ENCODE measurements at regions not wholly inside any gene's neighbourhood (a gene's known extent, or its start where the extent isn't known, plus 50 kb on each side); places are given as distances from the start of the nearest gene placed in this dataset.

DNA sequence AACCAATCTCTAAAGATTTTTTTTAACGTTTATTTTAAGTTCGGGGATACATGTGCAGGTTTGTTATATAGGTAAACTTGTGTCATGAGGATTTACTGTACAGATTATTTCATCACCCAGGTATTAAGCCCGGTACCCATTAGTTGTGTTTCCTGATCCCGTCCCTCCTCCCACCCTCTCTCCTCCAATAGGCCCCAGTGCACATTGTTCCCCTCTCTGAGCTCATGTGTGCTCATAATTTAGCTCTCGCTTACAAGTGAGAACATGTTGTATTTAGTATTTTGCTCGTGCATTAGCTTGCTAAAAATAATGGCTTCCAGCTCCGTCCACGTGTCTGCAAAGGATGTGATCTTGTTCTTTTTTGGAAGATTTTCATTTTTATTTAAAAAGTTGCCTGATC is 2309.4 kb upstream of the AGA start:
- DNase-seq, result no peak

DNA sequence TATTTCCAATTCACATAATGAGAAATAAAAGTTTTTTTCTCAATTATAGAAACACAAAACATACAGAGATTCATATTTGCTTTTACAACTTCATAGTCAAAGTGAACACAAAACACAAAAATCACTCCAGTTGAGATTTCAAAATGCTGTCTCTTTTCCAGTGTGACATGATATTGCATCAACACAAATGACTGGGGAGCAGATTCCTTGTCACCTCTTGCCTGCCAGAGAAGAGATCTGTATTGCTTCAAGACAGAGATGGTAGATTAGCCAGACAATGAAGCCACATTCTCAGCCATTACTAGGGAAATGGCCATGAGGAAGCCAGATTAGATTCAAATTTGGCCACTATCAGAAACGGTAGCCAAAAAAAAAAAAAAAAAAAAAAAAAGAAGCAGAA is 2313.1 kb upstream of the AGA start:
- DNase-seq, result no peak

DNA sequence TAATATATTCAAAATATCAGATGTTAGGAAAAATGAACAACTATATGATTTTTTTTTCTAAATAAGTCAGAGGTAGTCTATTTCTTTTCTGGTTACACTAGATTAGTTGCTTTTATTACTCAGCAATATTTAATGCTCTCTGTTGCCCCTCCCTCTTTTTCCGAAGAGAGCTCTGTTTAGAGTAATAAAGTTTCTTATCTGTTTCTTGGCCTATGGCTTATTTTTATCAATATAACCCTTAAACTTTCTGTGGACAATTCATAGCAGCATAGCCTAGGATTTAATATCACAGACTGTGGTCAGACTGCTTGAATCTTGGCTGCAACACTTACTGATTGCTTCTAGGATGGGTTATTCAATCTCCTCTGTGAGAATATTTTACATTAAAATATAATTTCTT is 2315.4 kb upstream of the AGA start:
- DNase-seq, result no peak

DNA sequence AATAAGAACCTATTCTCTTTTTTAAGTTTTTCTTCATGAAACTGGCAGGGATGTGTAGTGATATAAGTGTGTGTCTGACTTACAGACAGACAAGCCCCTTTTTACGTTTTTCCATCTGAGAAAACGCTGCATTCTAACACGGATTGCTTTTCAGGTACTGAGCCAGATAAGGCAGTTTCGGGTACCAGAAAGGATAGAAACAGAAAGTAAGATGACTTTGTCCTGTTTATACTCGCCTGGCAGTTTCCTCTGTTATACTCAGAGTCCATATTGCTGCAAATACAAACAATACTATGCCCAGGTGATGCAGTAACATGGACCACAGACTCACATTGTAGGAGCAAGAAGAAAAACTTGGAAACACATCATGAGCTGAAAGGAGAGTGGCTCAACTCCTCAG is 2320.6 kb upstream of the AGA start:
- no peak for DNase-seq

DNA sequence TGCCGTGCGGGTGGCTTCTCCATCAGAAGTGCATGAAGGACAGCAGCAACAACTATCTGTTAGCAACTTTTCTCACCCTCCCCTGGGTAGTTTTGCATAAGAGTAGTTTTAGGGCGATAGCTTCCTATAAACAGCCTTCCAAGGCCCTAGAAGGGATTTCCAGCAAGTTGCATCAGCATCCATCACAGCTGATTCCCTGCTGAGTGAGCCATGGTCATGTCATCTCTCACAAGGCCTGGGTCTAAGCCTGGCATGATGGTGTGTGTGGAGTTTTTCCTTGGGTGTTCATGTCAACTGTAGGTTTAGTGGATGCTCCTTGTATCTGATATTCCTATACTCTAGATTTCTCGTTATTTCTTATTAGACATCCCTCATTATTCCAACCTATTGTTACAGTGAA is 2324.7 kb upstream of the AGA start:
- no peak for DNase-seq

DNA sequence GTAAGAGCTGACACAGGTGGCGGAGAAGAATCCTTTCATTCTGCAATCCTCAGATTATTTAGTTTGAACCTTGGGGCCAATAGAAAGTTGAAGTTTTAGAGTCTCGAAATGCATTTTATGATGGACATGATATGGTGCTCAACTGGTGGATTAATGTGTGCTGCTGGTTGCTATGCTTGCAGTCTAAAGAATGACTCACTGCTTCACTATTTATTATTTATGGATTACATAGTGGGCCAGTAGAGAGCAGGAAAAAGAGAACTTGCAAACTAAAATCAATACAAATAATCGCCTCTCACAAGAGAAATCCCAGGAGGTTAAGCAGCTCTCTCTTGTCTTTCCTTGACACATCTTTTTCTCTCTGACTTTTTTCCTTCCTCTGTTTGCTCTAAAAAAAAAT is 2326.8 kb upstream of the AGA start:
- no peak for DNase-seq

DNA sequence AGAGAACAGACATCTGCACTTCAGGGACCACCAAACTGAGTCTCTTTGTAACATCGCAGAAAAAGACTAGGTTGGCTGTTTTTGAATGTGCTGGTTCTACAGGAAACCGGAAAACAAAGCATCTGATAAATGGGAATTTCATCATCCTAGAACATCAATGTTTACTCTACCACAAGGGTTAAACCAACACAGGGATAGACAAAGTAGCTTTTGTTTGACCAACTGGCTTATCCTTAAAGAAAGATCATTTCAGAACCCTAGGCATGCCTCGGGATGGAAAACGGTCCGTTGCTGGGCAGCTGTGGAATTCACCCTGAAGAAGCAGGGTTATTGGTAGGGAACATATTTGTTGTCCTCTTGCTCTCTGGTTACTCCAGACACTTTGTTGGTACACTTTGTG is 2355.5 kb upstream of the AGA start:
- DNase-seq, result no peak

DNA sequence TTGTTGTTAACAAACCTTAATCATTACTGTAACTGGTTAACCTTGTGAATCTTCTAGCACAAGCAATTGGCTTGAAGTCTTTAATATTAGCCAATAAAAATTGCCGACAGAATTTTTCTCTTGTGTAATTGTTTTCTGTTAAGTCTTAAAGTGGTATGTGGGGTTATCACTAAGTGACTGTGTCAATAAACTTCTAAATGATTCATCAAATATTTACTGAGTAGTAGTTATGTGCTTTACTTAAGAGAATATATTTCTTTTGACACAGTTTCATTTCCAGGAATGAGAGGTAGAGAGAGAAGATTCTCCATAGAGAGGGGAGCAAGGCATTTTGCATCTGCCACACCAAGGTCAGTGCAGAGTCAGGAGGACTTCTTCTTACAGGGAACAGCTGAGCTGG is 2361.6 kb upstream of the AGA start:
- DNase-seq, result no peak

DNA sequence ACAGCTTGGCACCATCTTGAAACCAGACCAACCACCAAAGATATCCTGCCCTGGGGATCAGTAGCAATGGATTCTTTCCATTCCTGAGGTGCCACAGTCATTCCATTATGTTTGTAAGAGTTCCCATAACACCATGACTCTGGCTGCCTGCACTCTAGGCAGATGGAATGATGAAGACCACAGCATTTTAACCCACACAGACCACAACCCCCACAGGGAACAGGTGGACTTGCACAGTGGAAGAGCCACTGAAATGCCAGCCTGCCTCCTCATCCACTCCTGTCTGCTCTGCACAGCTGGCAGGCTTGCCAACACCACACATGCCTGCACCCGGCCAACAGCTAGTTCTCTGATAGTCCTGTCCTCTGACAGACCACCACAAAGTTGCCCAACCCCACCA is 2362.2 kb upstream of the AGA start:
- no peak for DNase-seq

DNA sequence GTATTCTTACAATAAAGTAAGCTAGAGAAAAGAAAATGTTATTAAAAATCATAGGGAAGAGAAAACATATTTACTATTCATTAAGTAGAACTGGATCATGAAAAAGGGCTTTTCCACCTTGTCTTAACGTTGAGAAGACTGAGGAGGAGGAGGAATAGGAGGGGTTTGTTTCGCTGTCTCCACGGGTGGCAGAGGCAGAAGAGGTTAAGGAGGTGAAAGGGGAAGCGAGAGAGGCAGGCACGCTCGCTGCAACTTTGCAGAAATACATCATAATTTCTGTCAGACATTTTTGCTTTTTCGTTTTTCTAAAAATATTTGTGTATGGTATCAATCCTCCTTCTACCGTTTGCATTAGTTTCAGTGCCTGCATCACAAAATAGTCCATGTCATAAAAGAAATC is 2375.1 kb upstream of the AGA start:
- DNase-seq, result no peak

DNA sequence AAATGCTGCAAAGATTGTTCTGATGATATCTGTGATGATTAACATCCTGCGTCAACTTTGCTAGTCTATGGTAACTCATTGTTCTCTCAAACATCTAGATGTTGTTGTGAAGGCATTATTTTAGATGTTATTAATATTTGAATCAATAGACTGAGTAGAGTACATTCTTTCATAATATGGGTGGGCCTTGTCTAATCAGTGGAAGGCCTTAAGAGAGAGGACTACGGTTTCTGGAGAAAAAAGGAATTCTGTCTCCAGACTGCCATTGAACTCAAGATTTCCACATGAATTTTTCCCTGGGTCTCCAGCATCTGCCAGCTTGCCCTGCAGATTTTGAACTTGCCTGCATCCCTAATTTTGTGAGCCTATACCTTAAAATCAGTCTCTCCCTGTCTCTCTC is 2381.1 kb upstream of the AGA start:
- no peak for DNase-seq

DNA sequence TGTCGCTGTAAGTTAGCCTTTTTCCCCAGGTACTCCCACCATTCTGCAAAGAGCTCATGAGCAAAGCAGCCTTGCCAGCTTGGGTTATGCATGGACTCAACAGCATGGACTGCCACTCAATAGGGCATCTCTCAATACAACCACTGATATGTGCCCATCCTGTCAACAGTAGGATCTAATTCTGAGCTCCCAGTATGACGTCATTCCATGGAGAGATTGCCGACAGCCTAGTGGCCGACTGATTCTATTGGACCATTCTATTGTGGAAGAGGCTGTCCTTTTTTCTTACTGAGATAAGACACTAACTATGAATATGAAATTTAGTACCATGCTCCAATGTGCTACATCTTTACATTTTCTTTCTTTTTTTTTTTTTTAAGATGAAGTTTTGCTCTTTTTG is 2389.0 kb upstream of the AGA start:
- no peak for DNase-seq

DNA sequence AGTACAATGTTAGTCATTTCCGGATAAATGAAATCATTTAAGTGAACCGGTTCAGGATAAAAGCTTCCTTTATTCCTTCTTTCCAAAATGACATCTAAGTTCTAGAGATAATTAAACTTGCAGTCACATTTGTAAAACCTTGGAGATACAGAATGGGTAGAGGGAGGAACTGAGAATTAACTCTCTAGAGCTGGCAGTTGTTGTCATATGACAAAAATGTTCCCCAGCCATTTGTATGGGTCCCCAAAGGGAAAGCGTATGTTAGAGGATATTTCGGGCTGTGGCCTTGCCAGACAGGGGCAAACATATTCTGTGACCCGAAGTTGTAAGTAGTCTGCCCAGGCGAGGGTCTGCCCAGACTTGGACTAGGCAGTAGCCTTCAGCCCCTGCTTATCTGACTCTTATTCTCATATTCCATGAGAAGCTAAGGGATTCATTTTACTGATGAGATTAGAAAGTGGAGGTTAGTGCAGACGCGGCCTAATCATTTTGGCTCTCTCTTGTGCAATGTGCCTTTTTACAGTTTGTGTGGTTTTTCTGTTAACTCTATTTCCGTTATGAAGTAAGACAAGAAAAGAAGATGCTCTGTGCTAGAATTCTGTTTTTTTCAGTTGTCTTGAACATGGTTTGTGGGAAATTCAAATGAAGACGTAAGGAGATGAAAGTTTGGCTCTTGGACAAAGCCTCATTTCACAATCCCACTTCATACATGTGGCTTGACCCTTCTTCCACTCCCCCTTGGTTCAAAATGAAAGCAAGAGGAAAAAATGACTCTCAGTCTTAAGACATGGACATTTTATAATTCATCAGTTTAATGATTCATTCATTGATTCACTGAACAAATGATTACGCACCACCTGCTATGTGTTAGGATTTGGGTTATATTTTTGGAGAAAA is 2394.2 kb upstream of the AGA start:
- peak in 1 of 3 donors; percentile 19 for DNase-seq

DNA sequence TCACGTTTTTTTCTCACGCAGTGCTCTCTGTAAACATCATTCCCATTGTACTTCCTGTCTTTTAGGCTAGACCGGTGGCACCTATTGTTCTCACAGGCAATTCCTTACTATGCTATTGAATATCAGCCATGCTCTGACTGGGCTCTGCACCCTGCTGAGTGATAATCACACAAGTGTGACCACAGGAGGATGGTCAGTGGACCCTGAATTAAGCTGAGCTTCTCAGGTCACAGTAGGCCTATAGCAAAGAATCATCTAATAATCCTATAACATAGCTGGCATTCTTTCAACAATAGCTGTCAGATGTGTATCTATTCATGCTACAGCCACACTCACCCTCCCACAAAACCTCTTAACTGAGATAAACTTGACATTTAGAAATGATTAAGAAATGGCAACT is 2399.8 kb upstream of the TENM3 start:
- DNase-seq, result no peak

DNA sequence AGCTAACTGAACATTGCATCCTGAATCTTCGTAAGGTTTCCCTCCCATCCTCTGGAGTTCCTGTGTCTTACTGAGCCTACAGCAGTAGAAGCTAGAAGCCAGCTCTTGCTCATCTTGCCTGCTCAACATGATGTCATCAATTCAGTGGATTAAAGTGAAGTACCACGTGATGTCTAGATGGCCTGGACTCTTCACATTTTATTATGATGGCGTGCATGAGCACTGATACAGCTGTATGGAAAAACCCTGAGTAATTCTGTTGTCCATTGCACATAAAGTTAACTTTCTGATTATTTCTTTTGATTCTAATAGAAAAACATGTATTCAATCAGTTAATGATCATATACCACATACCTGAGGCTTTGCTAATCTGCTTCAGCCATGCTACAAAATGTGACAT is 2387.7 kb upstream of the TENM3 start:
- DNase-seq, result no peak

DNA sequence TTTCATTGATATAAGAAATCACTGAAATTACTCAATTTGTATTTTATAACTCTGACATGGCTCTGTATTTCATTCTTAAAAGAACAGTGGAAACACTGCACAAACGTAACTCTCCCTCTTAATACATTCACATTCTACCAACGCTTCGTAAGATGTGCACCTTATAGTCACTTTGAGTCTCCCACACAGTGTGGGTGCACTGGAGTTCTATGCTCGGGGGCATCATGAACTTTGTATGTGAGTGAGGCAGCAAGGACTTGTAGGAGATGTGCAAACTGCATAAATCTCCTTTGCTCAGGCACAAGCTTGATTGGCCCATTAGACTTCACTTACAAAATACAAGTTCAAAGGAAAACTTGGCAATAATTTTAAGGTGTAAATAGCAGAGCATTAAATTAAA is 2385.0 kb upstream of the TENM3 start:
- DNase-seq, result no peak

DNA sequence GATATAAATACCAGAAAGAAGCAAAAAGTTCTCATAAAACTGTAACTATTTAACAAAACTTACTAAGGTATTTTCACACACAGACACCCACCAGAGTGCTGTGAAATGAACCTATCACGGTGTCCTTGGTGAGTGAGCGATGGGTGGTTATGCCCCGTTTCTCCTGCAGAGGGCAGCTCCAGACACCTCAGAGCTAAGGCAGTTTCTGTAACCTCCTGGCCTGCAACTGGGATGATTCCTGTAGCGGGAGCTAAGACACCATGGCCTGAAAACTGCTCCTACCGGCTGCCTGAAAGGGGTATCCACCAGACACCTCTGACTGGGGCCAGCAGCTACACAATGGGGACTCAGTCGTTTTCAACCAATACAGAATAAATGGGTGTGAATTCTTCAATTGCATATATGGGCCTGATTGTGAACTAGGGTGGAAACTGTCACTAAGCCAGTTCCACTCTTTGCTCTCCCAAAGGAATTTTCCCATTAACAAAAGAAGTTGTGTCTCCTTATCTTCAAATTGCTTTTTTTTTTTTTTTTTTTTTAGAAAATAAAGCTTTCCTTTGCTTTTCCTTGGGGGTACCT is 2375.8 kb upstream of the TENM3 start:
- DNase-seq, result peak; percentile 46 to 52 (median 47)

DNA sequence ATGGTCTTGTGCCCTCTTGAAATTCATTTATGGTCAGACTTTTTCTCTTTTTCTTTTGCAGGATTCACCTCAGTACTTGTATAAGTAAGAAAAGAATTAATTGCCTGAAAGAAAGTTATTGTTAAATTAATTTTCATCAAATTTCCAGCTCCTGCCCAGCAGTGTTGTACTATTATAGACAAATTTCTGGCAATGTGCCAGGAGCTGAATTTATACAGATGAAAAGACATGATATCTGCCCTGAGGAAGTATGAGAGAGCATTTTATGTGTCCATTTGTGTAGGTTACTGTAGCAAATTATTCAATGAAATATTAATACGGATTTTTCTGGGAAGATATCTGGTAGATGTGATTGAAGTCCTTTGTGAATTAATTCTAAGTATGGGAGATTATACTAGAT is 2371.5 kb upstream of the TENM3 start:
- no peak for DNase-seq

DNA sequence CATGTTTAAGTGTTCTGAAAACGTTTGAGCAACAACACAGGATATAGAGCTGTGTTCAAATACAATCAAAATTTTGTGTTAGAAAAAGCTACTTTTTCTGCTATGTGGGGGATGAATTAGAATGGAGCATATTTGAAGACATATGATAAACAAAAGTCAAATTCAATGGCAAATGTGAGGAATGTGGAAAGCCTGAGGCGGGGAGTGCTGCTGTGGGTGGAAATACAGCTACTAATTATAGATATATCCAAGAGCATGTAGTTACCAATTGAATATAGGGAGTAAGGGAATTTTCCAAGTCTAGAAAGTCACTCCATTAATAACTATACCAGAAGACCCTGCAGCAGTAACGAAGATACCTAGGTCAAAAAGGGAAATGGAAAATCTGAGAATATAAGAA is 2370.4 kb upstream of the TENM3 start:
- DNase-seq, result no peak

DNA sequence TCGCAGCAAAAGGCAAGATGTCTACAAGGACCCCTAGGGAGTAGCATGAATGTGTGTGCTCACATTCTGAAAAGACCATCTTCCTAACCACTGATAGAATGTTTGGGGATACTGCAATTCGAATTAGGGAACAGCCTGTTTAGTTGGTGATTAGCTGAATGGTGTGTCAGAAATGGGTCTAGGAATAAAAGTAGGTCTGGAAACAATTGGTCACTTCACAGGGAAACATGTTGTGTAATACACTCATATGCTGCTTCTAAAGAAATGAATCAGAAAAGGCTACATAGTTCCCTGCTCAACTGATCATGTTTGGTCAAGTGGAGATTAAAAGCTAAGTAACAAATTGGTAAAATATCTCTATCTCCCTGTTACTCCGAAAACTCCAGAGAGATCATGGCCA is 2362.4 kb upstream of the TENM3 start:
- DNase-seq, result no peak

DNA sequence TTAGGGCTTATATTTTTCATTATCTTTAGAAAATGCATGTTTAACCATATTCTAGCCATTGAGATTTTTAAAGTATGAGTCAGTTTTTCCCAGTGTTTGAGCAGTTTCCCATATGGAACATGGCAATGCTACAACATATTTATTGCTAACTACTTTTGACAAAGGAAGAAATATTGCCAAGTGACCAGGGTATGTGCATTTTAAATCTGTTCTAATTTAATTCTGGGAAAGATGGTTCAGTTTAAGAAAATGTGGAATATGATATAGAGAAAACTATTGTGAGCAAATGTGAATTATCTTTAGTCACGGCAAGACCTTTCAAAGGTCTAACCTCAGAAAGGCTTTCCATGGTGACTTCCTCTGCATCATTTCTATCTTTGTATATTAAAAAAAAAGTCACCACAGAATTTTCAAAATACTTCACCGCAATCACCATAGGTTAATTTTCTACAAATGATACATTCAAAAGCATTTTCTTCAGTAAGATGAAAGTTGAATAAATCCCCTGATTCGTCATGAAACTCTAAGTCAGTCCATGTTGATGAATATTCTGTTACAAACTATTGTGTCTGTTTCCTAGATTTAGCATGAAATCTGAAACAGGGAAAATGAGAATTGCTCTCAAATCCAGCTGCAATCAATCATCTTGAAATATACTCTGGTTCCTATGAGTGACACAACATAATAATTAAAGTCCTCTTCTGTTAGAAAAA is 2349.0 kb upstream of the TENM3 start:
- DNase-seq, result no peak

DNA sequence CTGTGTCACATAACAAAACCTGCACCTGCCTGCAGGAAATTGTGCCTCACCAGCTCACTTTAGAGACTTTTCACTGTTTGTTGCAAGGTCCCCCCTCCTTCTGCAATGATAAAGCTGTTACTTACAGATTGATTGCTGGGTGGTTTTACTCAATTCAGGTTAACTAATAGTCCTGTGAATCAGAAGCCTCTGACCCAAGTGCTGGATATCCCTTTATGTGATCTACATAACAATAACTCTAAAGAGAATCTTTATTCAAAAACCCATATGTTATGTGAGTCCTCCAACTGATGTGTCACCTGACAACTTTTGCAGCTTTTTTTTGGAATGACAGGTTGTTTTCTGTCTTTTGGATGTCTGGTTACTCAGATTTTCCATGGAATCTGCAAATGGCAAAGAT is 2323.6 kb upstream of the TENM3 start:
- DNase-seq, result no peak

DNA sequence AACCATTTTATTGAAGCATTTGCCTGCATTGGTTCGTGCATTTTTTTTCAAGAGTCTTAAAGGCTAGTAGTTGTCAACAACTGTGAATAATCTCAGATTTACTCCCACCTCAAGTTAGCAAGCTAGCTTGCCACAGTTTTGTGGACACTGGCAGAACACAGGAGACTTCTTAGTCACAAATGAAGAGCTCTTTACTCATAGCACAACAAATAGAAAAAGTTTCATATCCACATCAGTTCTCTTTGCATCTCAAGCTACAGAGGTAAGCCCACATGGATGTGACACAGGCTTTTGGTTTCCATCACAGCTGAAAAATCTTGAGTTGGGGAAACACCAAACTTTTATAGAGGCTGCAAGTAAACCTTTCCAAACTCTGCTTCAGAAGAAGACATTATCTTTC is 2315.7 kb upstream of the TENM3 start:
- DNase-seq, result no peak

DNA sequence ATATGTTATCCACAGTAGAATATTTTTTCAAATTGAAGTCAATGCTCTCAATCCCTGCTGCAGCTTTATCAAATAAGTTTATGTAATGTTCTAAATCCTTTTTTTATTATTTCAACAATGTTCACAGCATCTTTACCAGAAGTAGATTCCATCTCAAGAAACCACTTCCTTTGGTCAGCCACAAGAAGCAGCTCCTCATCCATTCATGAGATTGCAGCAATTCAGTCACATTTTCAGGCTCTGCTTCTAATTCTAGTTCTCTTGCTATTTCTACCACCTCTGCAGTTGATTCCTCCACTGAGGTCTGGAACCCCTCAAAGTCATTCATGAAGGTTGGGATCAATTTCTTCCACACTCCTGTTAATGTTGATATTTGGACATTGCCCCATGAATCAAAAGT is 2301.3 kb upstream of the TENM3 start:
- no peak for DNase-seq

All from suppressor macrophage treated with lipopolysaccharide for 1 hour (primary cell).